ENCODE measurements at regions not wholly inside any gene's neighbourhood (a gene's known extent, or its start where the extent isn't known, plus 50 kb on each side); places are given as distances from the start of the nearest gene placed in this dataset.
A peak's percentile ranks its signal among the peaks of the same experiment; 100 is the strongest.
"Not testable (repeated sequence)": the region's sequence is repeated elsewhere in the genome, so short reads cannot be mapped to it uniquely, and the experiment has no call there.

GRCh38 chr2:66031236-66031635 is 403.7 kb upstream of the MEIS1 start:
- DNase-seq (ENCODE audit: low spot score) = no peak

GRCh38 chr2:66030553-66030952 is 404.4 kb upstream of the MEIS1 start:
- DNase-seq (ENCODE audit: low spot score) = peak; percentile 1

GRCh38 chr2:66024391-66024790 is 410.5 kb upstream of the MEIS1 start:
- no peak for DNase-seq (ENCODE audit: low spot score)

- no peak for DNase-seq (ENCODE audit: low spot score)
Observed at GRCh38 chr2:66021296-66021695, 413.6 kb upstream of the MEIS1 start.

GRCh38 chr2:66017763-66018162 is 417.2 kb upstream of the MEIS1 start:
- no peak for DNase-seq (ENCODE audit: low spot score)

GRCh38 chr2:66014450-66014849 is 420.5 kb upstream of the MEIS1 start:
- no peak for DNase-seq (ENCODE audit: low spot score)

- no peak for DNase-seq (ENCODE audit: low spot score)
Observed at GRCh38 chr2:66013456-66013855, 421.5 kb upstream of the MEIS1 start.

- no peak for DNase-seq (ENCODE audit: low spot score)
Observed at GRCh38 chr2:66003931-66004330, 431.0 kb upstream of the MEIS1 start.

- DNase-seq (ENCODE audit: low spot score) = no peak
Observed at GRCh38 chr2:66001538-66001937, 433.4 kb upstream of the MEIS1 start.

GRCh38 chr2:66000901-66001300 is 434.0 kb upstream of the MEIS1 start:
- no peak for DNase-seq (ENCODE audit: low spot score)

GRCh38 chr2:65999796-66000195 is 435.1 kb upstream of the MEIS1 start:
- no peak for DNase-seq (ENCODE audit: low spot score)

- DNase-seq (ENCODE audit: low spot score) = no peak
Observed at GRCh38 chr2:65999103-65999502, 435.8 kb upstream of the MEIS1 start.

- DNase-seq (ENCODE audit: low spot score) = no peak
Observed at GRCh38 chr2:65997961-65998360, 437.0 kb upstream of the MEIS1 start.

- DNase-seq (ENCODE audit: low spot score) = no peak
Observed at GRCh38 chr2:65992198-65992554, 442.7 kb upstream of the MEIS1 start.

- peak; percentile 19 for DNase-seq (ENCODE audit: low spot score)
Observed at GRCh38 chr2:65991381-65992197, 443.3 kb upstream of the MEIS1 start.

GRCh38 chr2:65985986-65986385 is 448.9 kb upstream of the MEIS1 start:
- DNase-seq (ENCODE audit: low spot score) = no peak

- no peak for DNase-seq (ENCODE audit: low spot score)
Observed at GRCh38 chr2:65980531-65980930, 454.4 kb upstream of the MEIS1 start.

- DNase-seq (ENCODE audit: low spot score) = no peak
Observed at GRCh38 chr2:65979446-65979845, 455.5 kb upstream of the MEIS1 start.

GRCh38 chr2:65974067-65974723 is 460.7 kb upstream of the MEIS1 start:
- DNase-seq (ENCODE audit: low spot score) = no peak

GRCh38 chr2:65969161-65969560 is 465.8 kb upstream of the MEIS1 start:
- DNase-seq (ENCODE audit: low spot score) = no peak

GRCh38 chr2:65963303-65963702 is 471.6 kb upstream of the MEIS1 start:
- DNase-seq (ENCODE audit: low spot score) = not testable (repeated sequence)

- no peak for DNase-seq (ENCODE audit: low spot score)
Observed at GRCh38 chr2:65960953-65961352, 474.0 kb upstream of the MEIS1 start.

GRCh38 chr2:65957886-65958285 is 477.0 kb upstream of the MEIS1 start:
- DNase-seq (ENCODE audit: low spot score) = no peak

- DNase-seq (ENCODE audit: low spot score) = no peak
Observed at GRCh38 chr2:65957454-65957853, 477.5 kb upstream of the MEIS1 start.
